ENCODE measurements at regions not wholly inside any gene's neighbourhood (a gene's known extent, or its start where the extent isn't known, plus 50 kb on each side); places are given as distances from the start of the nearest gene placed in this dataset.

DNA sequence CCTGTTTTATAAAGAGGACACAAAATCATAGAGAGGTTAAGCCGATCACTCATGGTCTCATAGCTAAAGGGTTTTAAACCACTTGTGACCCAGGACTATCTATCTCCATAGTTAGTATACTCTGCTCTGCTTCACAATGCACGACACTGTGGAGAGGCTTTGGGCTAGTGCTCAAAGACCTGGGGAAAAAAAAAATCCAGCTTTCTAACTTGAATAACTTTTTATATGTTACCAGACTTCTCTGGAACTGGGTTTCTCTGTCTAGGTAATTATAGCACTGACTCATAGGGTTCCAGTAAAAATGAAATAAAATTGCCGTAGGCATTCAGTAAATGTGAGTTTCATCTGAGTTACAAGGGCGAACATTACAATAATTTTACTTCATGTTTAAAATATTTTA lies 273.7 kb upstream of the TECRL start:
- TF ChIP-seq, protein P1, sequence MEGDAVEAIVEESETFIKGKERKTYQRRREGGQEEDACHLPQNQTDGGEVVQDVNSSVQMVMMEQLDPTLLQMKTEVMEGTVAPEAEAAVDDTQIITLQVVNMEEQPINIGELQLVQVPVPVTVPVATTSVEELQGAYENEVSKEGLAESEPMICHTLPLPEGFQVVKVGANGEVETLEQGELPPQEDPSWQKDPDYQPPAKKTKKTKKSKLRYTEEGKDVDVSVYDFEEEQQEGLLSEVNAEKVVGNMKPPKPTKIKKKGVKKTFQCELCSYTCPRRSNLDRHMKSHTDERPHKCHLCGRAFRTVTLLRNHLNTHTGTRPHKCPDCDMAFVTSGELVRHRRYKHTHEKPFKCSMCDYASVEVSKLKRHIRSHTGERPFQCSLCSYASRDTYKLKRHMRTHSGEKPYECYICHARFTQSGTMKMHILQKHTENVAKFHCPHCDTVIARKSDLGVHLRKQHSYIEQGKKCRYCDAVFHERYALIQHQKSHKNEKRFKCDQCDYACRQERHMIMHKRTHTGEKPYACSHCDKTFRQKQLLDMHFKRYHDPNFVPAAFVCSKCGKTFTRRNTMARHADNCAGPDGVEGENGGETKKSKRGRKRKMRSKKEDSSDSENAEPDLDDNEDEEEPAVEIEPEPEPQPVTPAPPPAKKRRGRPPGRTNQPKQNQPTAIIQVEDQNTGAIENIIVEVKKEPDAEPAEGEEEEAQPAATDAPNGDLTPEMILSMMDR (IDR thresholded peaks at IDR 0.05; ENCODE audit: insufficient read depth, low read length), result no peak
- TF ChIP-seq POLR2AphosphoS5 (IDR thresholded peaks at IDR 0.05; ENCODE audit: low read depth) (no peak), REST (IDR thresholded peaks at IDR 0.05; ENCODE audit: insufficient replicate concordance, low read depth) (no peak), SPI1 (IDR thresholded peaks at IDR 0.05; ENCODE audit: borderline replicate concordance, low read depth) (no peak)
